GM12874 (cell line): ENCODE measurements at regions not wholly inside any gene's neighbourhood (a gene's known extent, or its start where the extent isn't known, plus 50 kb on each side); places are given as distances from the start of the nearest gene placed in this dataset.

Experiments
- TF ChIP-seq, protein P1 (sequence below): IDR thresholded peaks from 2 replicates; pipeline ENCODE4 v1.5.1; 2011; ENCODE audit warnings: low read depth, mild to moderate bottlenecking, control low read depth, low read length, moderate library complexity; ENCODE audit not compliant: insufficient read depth

DNA sequence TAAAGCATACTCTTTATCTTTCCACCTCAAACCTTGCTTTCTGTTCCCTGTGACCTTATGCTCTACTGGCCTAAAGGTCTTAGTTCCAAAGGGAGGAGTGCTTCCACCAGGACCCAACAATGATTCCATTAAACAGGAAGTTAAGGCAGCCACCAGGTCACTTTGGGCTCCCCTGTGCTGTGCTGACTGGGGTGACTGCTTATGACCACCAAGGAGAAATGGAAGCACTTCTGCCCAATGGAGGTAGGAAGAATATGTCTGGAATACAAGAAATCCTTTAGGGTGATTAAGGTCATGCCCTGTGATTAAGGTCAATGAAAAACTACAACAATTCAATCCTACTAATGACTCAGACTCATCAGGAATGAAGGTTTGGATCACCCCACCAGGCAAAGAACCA is 233.8 kb upstream of the CDH11 start:
- TF ChIP-seq, protein P1, sequence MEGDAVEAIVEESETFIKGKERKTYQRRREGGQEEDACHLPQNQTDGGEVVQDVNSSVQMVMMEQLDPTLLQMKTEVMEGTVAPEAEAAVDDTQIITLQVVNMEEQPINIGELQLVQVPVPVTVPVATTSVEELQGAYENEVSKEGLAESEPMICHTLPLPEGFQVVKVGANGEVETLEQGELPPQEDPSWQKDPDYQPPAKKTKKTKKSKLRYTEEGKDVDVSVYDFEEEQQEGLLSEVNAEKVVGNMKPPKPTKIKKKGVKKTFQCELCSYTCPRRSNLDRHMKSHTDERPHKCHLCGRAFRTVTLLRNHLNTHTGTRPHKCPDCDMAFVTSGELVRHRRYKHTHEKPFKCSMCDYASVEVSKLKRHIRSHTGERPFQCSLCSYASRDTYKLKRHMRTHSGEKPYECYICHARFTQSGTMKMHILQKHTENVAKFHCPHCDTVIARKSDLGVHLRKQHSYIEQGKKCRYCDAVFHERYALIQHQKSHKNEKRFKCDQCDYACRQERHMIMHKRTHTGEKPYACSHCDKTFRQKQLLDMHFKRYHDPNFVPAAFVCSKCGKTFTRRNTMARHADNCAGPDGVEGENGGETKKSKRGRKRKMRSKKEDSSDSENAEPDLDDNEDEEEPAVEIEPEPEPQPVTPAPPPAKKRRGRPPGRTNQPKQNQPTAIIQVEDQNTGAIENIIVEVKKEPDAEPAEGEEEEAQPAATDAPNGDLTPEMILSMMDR, result no peak

DNA sequence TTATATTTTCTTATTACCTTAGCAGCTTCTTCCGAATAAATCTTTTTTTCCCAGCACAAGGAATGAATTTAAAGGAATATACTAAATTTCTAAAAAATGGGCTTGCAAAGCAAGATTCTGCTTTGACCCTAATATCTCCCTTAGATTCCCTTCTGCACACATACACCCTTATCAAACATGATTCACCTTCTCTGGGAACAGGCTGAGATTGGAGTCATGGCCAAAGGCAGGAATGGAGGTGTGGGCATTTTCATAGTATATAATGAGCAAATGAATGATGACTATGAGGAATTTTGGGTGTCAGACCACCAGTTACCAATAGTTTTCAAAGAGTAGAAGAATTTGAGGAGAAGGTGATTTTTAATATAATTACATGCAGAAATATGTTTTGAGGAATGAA is 231.3 kb upstream of the CDH11 start:
- TF ChIP-seq, protein P1, result no peak

- TF ChIP-seq, protein P1, result no peak
These were observed 227.8 kb upstream of the CDH11 start for GRCh38 chr16:65349626-65350025.

DNA sequence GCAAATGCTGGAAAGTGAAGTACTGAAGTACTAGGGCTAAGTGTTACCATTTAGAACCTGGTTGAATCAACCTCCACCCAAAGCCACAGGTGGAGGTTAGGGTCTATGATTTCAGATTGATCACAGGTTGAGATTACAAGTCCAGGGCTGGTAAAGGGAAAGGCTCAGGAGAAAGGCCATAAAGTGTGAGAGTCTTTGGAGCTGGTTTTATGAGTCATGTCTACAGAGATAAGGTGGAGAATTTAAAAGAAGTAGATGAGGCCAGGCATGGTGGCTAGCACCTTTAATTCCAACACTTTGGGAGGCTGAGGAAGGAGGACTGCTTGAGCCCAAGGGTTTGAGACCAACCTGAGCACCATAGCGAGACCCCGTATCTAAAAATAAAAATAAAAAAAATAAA is 221.7 kb upstream of the CDH11 start:
- TF ChIP-seq, protein P1, result no peak

DNA sequence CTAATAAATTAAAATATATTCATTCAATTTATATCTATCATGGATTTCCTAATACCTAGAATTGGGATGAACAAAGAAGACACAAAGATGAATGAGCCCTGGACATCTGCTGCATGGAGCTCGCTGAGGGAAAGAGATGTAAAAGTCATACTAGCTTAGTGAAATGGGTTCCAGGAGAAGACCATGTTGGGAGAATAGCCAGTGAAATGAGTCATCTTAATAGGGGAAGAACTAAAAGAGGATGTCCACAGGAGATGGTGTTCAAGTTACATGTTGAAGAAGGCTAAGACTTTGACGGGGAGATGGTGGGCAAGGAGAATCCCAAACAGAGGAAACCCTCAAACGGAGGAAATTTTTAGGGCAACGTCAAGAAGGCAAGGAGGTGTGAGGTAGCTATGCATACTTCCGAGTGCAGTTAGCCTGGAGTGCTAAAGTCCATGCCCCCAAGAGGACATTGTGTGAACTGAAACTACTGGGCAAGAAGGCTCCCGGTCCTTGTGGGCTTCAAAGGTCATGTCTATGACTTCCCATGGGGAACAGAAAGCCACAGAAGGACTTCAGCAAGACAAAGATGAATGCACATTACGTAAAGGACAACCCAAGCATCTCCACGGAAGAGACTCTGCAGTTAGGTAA is 220.5 kb upstream of the CDH11 start:
- TF ChIP-seq, protein P1, result no peak

DNA sequence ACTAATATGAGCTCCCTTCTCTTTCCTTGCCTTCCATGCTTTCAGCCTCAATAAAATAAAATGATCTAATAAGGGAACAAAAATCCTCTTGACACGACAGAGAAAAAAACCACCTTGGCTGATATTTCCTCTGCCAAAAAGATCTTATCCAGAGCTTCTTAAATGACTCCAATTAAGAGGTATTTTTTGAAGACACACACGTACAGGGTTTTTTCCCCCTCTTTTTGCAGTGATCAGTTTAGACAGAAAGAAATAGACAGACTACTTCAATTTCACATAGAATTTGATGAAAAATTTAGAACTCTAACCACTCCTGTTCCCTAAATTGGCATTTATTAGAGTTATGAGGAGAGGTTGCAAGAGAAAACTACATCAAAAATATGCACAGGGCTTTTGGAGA is 217.2 kb upstream of the CDH11 start:
- TF ChIP-seq, protein P1, result no peak

DNA sequence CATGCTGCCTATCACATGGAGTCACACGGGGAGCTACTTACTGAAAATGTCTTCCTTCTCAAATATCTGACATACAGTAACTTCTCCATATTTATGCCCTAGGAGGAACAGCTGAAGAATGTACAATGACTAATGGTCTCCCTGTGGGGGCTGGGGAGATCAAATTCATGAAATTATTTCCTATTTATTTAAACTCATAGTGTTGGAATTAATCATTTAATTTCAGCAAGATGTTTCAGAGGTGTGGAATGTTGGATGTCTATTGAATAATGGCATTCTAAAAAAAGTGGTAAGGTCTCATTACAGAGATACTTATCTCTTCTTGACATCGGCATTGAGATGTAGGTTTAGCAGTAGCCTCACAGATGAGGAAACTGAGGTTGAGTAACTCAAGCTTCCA is 214.3 kb upstream of the CDH11 start:
- TF ChIP-seq, protein P1, result no peak
